ENCODE measurements at regions not wholly inside any gene's neighbourhood (a gene's known extent, or its start where the extent isn't known, plus 50 kb on each side); places are given as distances from the start of the nearest gene placed in this dataset.
"Not testable (repeated sequence)": the region's sequence is repeated elsewhere in the genome, so short reads cannot be mapped to it uniquely, and the experiment has no call there.

DNA sequence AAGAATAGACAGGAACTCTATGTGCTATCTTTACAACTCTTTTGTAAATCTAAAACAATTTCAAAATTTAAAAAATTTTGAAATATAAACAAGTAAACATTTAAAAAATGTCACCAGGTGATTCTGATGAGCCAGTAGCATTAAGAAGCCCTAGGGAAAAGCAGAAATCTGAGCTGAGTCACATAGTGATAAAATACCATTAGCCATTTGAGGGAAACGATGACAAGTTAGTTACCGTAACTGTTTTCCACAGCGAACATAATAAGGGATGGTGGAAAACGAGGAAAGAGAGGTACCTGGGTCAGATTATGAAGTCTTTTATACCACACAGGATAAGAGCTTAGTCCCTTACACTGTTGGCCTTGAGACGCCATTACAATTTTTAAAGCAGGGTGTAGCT lies 55.5 kb downstream of the PRR15 start:
- DNase-seq (ENCODE audit: low spot score), result no peak

- DNase-seq (ENCODE audit: low spot score), result no peak
These were observed 56.4 kb downstream of the PRR15 start for GRCh38 chr7:29619848-29620555.

GRCh38 chr7:29620556-29620930 lies 56.9 kb downstream of the PRR15 start:
- no peak for DNase-seq (ENCODE audit: low spot score)

DNA sequence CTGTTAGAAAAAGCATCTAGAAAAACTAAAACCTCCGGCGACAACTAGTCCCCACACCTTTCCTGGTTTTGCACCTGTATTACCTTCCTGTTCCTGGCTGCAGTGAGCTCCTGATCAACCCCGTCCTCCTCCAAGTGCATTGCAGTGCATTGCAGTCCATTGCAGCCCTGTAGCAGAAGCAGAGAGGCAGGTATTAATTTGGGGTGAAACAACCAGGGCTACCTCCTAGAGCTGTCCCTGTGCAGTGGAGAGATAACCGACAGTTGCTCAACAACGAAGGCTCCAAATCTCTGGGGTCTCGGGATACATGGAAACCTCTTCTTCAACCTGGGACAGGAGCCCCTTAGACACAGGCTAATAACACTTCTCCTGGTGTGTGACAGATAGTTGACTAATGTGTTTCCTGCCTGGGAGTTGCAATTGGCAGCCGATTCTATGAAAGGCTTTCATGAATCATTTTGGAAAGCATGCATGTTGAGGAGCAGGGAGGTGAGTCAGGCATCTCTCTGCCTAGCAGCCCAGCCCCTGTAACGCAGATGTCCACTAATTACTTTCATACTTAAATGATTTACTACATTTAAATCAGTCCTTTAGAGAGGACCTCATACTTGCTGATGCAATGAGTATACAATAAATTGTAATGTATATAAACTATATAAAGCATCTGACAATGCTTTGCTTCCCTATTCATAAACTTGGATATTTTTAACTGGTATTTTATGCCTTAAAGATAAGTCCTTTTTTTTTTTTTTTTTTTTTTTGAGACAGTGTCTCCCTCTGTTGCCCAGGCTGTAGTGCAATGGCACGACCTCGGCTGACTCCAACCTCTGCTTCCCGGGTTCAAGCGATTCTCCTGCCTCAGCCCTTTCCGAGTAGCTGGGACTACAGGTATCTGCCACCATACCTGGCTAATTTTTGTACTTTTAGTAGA lies 59.0 kb downstream of the PRR15 start:
- no peak for DNase-seq (ENCODE audit: low spot score)

DNA sequence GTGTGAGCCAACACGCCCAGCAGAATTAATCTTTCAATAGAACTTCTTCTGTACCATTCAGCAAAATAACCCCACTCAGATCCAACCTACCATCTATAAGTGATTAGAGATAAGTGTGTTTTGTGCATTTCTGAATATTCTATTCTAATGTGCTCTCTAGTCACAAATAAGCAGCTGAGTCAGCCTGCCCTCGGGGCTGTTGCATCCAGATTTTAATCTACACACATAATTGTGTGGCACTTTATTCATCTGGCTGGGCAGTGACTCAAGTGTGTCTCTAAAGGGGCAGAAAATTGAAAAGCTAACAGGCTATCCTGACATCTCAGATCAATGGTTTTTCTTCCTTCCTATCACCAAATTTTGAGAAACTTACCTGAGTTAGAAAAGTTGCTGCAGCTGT lies 60.3 kb downstream of the PRR15 start:
- DNase-seq (ENCODE audit: low spot score), result no peak

- no peak for DNase-seq (ENCODE audit: low spot score)
These were observed 63.1 kb downstream of the PRR15 start for GRCh38 chr7:29626730-29627129.

- DNase-seq (ENCODE audit: low spot score), result no peak
These were observed 64.0 kb downstream of the PRR15 start for GRCh38 chr7:29627631-29628030.

GRCh38 chr7:29629507-29629906 lies 65.9 kb downstream of the PRR15 start:
- DNase-seq (ENCODE audit: low spot score), result no peak

GRCh38 chr7:29635067-29636008 lies 71.7 kb downstream of the PRR15 start:
- DNase-seq (ENCODE audit: low spot score), result not testable (repeated sequence)

- no peak for DNase-seq (ENCODE audit: low spot score)
These were observed 72.3 kb downstream of the PRR15 start for GRCh38 chr7:29636009-29636351.

DNA sequence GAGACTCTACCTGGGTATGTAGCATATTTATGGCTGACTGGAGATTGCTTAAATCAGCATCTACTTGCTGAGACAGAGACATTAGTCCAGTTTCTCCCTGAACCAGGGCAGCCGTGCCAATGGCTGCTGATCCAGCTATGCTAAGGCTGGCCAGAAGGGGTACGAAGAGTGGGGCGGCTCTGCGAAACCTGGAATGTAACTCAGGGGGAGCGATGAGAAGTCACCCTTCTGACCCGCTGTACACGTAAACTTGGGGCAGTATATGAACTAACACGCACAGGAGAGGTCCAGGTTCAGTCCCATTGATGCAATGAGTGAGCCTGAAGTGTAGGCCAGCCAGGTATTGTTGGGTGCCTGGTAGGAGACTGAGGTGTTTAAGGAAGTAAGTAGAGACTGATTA lies 73.7 kb downstream of the PRR15 start:
- no peak for DNase-seq (ENCODE audit: low spot score)

- DNase-seq (ENCODE audit: low spot score), result not testable (repeated sequence)
These were observed 75.2 kb downstream of the PRR15 start for GRCh38 chr7:29638841-29639240.

GRCh38 chr7:29639386-29639785 lies 75.8 kb downstream of the PRR15 start:
- DNase-seq (ENCODE audit: low spot score), result no peak

- DNase-seq (ENCODE audit: low spot score), result no peak
These were observed 76.4 kb downstream of the PRR15 start for GRCh38 chr7:29639886-29640595.

DNA sequence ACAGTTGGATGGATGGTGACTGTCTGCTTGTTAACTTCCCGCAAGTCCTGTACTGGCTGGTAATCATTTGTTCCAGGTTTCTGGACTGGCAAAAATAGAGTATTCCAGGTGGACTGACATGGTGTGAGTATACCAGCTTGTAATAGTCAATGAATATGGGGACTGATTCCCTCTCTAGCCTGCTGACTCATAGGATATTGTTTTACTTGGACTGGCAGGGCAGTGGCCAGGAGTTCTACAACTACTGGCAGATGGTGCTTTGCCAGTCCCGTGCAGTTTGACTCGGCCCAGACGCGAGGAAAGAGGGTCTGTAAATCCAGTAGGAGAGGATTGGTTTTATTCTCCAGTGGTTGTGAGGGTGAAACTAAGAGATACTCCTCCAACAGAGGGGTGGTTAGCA lies 78.0 kb downstream of the PRR15 start:
- DNase-seq (ENCODE audit: low spot score), result no peak

DNA sequence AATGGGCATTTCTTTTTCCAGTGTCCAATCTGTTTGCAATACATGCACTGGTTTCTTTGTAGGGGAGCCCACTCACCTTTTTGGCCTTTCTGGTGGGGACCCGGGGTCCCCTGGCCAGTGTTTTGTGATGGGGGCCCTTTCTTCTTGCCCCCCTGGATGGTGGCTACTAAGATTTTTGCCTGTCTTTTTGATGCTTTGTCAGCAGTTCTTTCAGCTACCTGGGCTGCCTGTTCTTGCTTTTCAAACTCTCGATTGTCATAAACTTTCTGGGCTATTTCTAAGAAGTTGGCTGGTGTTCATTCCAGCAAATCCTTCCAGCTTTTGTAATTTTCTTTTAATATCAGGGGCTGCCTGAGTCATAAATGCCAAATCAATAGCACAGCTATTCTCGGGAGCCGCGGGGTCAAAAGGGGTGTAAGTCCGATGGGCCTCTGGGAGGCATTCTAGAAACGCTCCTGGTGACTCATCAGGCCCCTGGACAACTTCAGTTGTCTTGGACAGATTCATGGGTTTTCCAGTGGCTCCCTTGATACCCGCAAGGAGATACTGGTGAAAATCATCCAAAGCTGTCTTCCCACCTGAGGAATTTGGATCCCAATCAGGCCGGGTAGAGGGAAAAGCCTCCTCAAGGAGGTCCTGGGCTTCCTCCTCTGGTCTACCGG lies 79.0 kb downstream of the PRR15 start:
- DNase-seq (ENCODE audit: low spot score), result no peak

DNA sequence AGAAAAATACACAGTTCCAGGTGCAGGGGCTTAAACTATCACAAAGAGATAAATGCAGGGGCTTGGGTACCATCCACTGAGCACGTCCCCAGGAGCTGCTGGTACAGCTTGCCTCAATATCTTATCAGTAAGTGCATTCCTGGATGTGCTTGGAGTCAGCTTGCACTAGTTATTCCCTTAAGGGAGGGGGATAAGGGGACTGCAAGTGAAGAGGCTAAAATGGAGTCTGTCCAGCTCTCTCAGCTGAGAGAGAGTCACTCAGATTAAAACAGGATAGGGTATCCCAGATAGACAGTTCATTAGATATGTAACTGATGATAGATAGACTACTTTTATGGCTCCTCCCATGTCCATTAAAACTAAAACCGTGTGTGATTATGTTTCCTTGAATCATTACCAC lies 82.5 kb downstream of the PRR15 start:
- not testable (repeated sequence) for DNase-seq (ENCODE audit: low spot score)

GRCh38 chr7:29647020-29647654 lies 83.5 kb downstream of the PRR15 start:
- DNase-seq (ENCODE audit: low spot score), result no peak

- DNase-seq (ENCODE audit: low spot score), result not testable (repeated sequence)
These were observed 84.1 kb downstream of the PRR15 start for GRCh38 chr7:29647691-29648210.

GRCh38 chr7:29649028-29649716 lies 85.5 kb downstream of the PRR15 start:
- no peak for DNase-seq (ENCODE audit: low spot score)
